CD4-positive, CD25-positive, alpha-beta regulatory T cell (primary cell): ENCODE measurements at regions not wholly inside any gene's neighbourhood (a gene's known extent, or its start where the extent isn't known, plus 50 kb on each side); places are given as distances from the start of the nearest gene placed in this dataset.

Experiments
- ATAC-seq, 2 donors: fragments of 150-1000 bp; cut with Tn5 transposase; one replicate each; pipeline ENCODE4 v1.10.0; 2021; ENCODE audit warnings: low read depth in 2 of 2, moderate number of reproducible peaks in 2 of 2, moderate library complexity in 1 of 2
- DNase-seq, 3 donors: peaks; one replicate each; pipeline versions ENCODE4 v3.0.0 to v3.0.0-alpha.2; 2012 to 2022; ENCODE audit warnings: mixed read lengths in 1 of 3
- H3K27ac ChIP-seq: one replicate; pipeline ENCODE4 v1.7.0; 2013; ENCODE audit warnings: mild to moderate bottlenecking, low read length; ENCODE audit not compliant: insufficient read depth, poor library complexity, severe bottlenecking
- H3K27me3 ChIP-seq: one replicate; pipeline ENCODE4 v1.7.0; 2013; ENCODE audit warnings: low read length; ENCODE audit not compliant: control insufficient read depth, insufficient read depth
- H3K36me3 ChIP-seq: one replicate; pipeline ENCODE4 v1.7.0; 2013; ENCODE audit warnings: mild to moderate bottlenecking, low read length, moderate library complexity; ENCODE audit not compliant: control insufficient read depth, insufficient read depth
- H3K4me1 ChIP-seq: 2 replicates; pipeline ENCODE4 v1.7.0; 2013; ENCODE audit warnings: mild to moderate bottlenecking, low read length; ENCODE audit not compliant: insufficient read depth, control insufficient read depth, poor library complexity, severe bottlenecking
- H3K4me3 ChIP-seq: one replicate; pipeline ENCODE4 v1.7.0; 2013; ENCODE audit warnings: low read depth, mild to moderate bottlenecking, low read length, moderate library complexity
- H3K9me3 ChIP-seq, 2 experiments: 1 replicate in 1 of 2; 2 replicates in 1 of 2; pipeline ENCODE4 v1.7.0; 2013; ENCODE audit warnings: low read length in 2 of 2, mild to moderate bottlenecking in 1 of 2, moderate library complexity in 1 of 2; ENCODE audit not compliant: control insufficient read depth in 2 of 2
- H3K27ac Mint-ChIP-seq, 3 donors: one replicate each; pipeline ENCODE4 v1.8.0; 2020 to 2022; ENCODE audit warnings: mild to moderate bottlenecking in 3 of 3, mixed read lengths in 3 of 3, moderate library complexity in 2 of 3
- H3K27me3 Mint-ChIP-seq: one replicate; pipeline ENCODE4 v1.8.0; 2022; ENCODE audit warnings: mild to moderate bottlenecking, mixed read lengths
- H3K36me3 Mint-ChIP-seq: one replicate; pipeline ENCODE4 v1.8.0; 2020; ENCODE audit warnings: mixed read lengths
- H3K4me1 Mint-ChIP-seq, 4 donors: one replicate each; pipeline ENCODE4 v1.8.0; 2020 to 2022; ENCODE audit warnings: mixed read lengths in 4 of 4, mild to moderate bottlenecking in 1 of 4
- H3K4me3 Mint-ChIP-seq, 4 donors: one replicate each; pipeline ENCODE4 v1.8.0; 2020 to 2022; ENCODE audit warnings: mild to moderate bottlenecking in 4 of 4, mixed read lengths in 4 of 4, moderate library complexity in 3 of 4
- H3K9me3 Mint-ChIP-seq, 7 donors: one replicate each; pipeline ENCODE4 v1.8.0; 2020 to 2022; ENCODE audit warnings: mixed read lengths in 7 of 7, mild to moderate bottlenecking in 3 of 7, moderate library complexity in 2 of 7

DNA sequence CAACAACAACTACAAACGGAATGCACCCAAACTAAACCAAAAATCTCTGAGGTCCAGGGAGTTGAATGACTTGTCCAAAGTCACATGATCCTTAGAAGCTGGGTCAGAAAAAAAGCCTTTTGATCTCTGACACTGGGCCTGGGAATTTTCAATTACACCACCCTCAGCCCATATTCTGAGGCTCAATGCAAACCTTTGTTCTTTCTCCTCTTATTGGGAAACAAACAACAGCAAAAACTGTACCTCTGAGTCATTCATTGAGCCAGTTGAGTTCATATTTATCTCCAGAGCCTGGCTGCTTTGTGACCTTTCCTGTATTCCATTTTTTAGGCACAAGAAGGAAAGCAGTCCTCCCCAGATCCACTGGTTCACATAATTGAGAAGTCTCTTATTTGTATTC is 51.2 kb upstream of the SORCS1 start:
- Mint-ChIP-seq H3K4me3 (no peak overlapping the region), H3K36me3 (no peaks in the 10 kb centered on the region), H3K4me1 (no peaks in the 10 kb centered on the region), H3K27ac (no peak overlapping the region), H3K27me3 (no peaks in the 10 kb centered on the region), H3K9me3 (peaks cover 5 to 33% (median 12%) of the 10 kb centered on the region in 7 donors)
- no peak overlapping the region for H3K27ac ChIP-seq
- no peaks in the 10 kb centered on the region for H3K27me3 ChIP-seq
- H3K9me3 ChIP-seq = peaks cover 0 to 7% of the 10 kb centered on the region in 2 experiments
- no peaks in the 10 kb centered on the region for H3K36me3 ChIP-seq
- H3K4me1 ChIP-seq = no peaks in the 10 kb centered on the region
- ATAC-seq = no peak
- no peak overlapping the region for H3K4me3 ChIP-seq
- DNase-seq = no peak
